Stomach (tissue), 4 donors: ENCODE measurements at regions not wholly inside any gene's neighbourhood (a gene's known extent, or its start where the extent isn't known, plus 50 kb on each side); places are given as distances from the start of the nearest gene placed in this dataset.

Source experiments
- POLR2A ChIP-seq, 4 donors: fragments of 450-650 bp; IDR thresholded peaks; one replicate each; pipeline ENCODE4 v1.6.1; 2016; ENCODE audit warnings: antibody characterized with exemption in 4 of 4, control low read depth in 2 of 4, mild to moderate bottlenecking in 1 of 4, moderate library complexity in 1 of 4
- TF ChIP-seq, protein P1 (sequence below), 7 experiments: fragments of 450-650 bp in 4 of 7; fragments of 200-600 bp in 3 of 7; sonication (generic) in 3 of 7; IDR thresholded peaks; one replicate each; pipeline ENCODE4 v1.5.1; 2016 to 2019; ENCODE audit warnings: antibody characterized with exemption in 7 of 7, control low read depth in 2 of 7, mild to moderate bottlenecking in 1 of 7

DNA sequence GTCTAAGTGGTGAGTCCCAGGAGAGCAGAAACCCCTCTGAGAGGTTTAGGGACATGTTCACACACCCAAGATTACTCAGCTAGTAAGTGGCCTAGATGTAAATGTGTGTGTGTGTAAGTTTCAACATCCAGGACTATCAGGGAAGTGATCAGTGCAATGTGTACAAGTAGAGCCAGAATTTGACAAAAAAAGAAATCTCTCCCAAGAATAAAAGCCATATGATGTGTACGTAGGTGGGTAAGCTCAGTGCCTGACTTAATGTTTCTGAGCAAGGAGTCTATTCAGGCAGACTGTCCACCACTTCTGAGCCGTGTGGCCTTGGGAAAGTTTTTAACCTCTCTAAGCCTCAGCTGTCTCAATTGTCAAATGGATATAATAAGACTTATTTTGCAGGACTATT, 133.8 kb upstream of the NAV2 start:
- no peak for TF ChIP-seq POLR2A (IDR thresholded peaks at IDR 0.05)
- TF ChIP-seq, protein P1, sequence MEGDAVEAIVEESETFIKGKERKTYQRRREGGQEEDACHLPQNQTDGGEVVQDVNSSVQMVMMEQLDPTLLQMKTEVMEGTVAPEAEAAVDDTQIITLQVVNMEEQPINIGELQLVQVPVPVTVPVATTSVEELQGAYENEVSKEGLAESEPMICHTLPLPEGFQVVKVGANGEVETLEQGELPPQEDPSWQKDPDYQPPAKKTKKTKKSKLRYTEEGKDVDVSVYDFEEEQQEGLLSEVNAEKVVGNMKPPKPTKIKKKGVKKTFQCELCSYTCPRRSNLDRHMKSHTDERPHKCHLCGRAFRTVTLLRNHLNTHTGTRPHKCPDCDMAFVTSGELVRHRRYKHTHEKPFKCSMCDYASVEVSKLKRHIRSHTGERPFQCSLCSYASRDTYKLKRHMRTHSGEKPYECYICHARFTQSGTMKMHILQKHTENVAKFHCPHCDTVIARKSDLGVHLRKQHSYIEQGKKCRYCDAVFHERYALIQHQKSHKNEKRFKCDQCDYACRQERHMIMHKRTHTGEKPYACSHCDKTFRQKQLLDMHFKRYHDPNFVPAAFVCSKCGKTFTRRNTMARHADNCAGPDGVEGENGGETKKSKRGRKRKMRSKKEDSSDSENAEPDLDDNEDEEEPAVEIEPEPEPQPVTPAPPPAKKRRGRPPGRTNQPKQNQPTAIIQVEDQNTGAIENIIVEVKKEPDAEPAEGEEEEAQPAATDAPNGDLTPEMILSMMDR (IDR thresholded peaks at IDR 0.05): no peak
